Astrocyte of the spinal cord (primary cell): ENCODE measurements at regions not wholly inside any gene's neighbourhood (a gene's known extent, or its start where the extent isn't known, plus 50 kb on each side); places are given as distances from the start of the nearest gene placed in this dataset.

Experiments
- DNase-seq: peaks from one replicate; pipeline ENCODE4 v3.0.0; 2011; ENCODE audit warnings: low read depth, low spot score
- H3K4me3 ChIP-seq: 2 replicates; pipeline ENCODE4 v1.5.1; 2011; ENCODE audit warnings: low read depth, mild to moderate bottlenecking, low read length, moderate library complexity
- in situ Hi-C: cut with HindIII; loops from 2 replicates; pipeline ENCODE4 v1.10.0; 2017; ENCODE audit warnings: low sequenced_read_pairs
- TF ChIP-seq, protein P1 (sequence below): IDR thresholded peaks from 2 replicates; pipeline ENCODE4 v1.5.1; 2012; ENCODE audit warnings: low read depth, mild to moderate bottlenecking, low read length, inconsistent platforms

DNA sequence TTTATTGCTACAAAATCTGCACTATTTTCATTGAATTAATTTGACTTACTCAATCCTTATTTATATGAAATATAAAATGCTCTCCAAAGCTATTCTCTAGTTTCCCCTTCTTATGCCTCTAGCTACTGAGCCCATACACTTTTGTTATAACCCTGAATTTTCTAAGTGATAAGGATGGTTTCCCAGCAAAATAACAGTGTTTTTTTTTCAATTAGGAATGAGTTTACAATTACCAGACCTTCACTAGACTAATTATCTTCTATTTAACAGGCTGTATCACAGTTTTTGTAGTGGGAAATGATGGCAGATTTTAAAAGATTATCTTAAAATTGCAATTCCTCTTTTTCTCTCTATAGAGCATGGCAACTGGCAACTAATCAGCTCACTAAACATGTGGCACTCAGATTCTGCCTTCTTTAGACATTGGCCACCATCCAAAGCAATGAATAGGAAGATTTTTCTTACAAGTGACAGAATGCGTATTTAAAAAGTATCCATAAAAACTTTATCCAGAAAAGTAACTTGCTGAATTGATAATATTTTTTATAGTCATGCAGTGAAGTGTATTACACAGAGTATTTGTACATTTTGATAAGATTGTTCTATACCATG, 585.7 kb upstream of the ZNF608 start:
- DNase-seq = no peak
- TF ChIP-seq, protein P1, sequence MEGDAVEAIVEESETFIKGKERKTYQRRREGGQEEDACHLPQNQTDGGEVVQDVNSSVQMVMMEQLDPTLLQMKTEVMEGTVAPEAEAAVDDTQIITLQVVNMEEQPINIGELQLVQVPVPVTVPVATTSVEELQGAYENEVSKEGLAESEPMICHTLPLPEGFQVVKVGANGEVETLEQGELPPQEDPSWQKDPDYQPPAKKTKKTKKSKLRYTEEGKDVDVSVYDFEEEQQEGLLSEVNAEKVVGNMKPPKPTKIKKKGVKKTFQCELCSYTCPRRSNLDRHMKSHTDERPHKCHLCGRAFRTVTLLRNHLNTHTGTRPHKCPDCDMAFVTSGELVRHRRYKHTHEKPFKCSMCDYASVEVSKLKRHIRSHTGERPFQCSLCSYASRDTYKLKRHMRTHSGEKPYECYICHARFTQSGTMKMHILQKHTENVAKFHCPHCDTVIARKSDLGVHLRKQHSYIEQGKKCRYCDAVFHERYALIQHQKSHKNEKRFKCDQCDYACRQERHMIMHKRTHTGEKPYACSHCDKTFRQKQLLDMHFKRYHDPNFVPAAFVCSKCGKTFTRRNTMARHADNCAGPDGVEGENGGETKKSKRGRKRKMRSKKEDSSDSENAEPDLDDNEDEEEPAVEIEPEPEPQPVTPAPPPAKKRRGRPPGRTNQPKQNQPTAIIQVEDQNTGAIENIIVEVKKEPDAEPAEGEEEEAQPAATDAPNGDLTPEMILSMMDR = no peak
- in situ Hi-C loops = no loop called here
- no peak overlapping the region for H3K4me3 ChIP-seq

DNA sequence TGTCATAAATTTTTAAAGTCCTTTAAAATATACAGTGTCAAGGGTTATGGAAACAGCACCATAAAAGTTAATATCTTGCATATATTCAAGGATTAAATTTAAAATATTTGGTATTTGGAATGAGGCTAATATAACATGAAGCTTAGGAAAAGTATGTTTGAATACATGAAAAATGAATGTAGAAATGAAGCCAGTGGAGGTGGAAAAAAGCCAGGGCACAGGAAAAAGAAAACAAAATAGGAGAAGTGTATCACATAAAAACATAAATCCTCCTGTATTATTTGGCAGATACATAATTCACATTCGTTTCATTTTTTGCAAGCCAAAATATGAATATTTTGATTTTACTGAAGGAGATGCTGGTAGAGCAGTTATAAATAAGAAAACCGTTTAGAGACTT, 587.0 kb upstream of the ZNF608 start:
- DNase-seq = no peak
- H3K4me3 ChIP-seq = no peak overlapping the region
- in situ Hi-C loops = no loop called here
- TF ChIP-seq, protein P1 = no peak

DNA sequence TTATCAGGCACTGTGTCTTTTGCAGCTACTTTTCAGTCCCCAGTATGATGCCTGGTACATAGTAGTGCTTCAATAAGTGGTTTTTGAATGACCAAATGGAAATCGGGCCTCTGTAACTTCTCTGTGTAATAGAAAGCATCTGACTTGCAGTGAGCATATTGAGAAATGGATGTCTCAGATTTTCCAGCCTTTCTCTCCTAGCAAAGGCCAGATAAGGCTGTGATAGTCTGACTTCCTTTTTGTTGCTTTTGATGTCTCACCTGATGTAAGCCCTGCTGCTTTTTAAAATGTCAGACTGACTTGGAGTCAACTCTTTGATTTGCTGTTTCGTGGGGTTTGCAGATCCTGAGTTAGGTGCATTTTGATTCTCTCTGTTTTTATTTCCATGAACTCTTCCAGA, 590.0 kb upstream of the ZNF608 start:
- no peak for DNase-seq
- in situ Hi-C loops = no loop called here
- H3K4me3 ChIP-seq = no peak overlapping the region
- TF ChIP-seq, protein P1 = no peak

DNA sequence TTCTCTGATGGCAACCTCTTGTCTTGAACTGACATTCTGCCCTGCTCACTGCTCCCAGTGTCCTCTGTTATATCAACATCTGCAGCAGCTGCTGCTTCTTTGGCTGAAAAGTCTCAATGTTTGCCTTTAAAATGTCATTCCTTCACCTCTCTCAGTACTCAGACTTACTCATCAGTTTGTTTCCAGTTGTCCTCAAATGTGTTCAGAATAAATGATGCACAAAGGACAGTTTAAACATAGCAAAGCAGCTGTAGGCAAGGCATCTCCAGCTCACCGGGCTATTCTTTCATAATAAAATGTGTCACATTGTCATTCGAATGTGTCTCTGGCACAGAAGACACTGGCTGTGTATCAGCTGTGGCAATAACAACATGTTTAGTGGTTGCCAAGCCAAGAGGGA, 590.9 kb upstream of the ZNF608 start:
- in situ Hi-C loops = no loop called here

DNA sequence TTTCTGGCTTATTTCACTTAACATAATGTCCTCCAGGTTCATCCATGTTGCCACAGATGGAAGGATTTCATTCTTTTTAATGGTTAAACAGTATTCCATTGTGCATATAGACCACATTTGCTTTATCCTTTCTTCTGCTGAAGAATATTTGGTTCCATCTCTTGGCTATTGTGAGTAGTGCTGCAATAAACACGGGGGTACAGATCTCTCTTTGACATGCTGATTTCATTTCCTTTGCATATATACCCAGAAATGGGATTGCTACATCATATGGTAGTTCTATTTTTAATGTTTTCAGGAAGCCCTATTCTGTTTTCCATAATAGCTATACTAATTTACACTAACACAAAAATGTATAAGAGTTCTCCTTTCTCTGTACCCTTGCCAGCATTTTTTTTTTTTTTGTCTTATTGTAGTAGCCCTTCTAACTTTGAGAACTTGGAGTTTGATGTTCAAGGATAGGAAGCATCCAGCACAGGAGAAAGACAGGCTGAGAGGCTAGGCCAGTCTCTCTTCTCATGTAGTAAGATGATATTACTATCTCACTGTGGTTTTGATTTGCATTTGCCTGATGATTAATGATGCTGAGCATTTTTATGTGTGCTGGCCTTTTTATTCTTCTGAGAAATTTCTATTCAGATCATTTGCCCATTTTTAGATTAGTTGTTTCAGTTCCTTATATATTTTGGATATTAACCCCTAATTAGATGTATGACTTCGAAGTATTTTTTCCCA, 592.2 kb upstream of the ZNF608 start:
- DNase-seq = no peak
- in situ Hi-C loops = no loop called here
- no peak overlapping the region for H3K4me3 ChIP-seq
- TF ChIP-seq, protein P1 = no peak

More for the DNA sequence above, 590.9 kb upstream of the ZNF608 start:
- no peak overlapping the region for H3K4me3 ChIP-seq
- no peak for DNase-seq
- TF ChIP-seq, protein P1 = no peak

DNA sequence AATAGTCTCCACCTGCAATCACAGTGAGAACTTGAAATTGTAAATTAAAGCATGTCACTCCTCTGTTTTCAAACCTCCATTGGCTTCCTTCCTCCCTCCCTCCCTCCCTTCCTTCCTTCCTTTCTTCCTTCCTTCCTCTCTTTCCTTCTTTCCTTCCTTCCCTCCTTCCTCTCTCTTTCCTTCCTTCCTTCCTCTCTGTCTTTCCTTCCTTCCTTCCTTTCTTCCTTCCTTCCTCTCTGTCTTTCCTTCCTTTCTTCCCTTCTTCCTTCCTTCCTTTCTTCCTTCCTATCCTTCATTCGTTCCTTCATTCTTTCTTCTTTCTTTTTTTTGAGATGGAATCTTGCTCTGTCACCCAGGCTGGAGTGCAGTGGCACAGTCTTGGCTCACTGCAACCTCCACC, 595.0 kb upstream of the ZNF608 start:
- in situ Hi-C loops = no loop called here
- TF ChIP-seq, protein P1 = no peak
- DNase-seq = no peak
- no peak overlapping the region for H3K4me3 ChIP-seq
